Omental fat pad (tissue), 3 donors: ENCODE measurements at regions not wholly inside any gene's neighbourhood (a gene's known extent, or its start where the extent isn't known, plus 50 kb on each side); places are given as distances from the start of the nearest gene placed in this dataset.

Source experiments
- ATAC-seq: fragments of 150-250 bp; one replicate; pipeline ENCODE4 v1.9.1; 2016; ENCODE audit warnings: mild to moderate bottlenecking, moderate library complexity; ENCODE audit not compliant: low FRiP score
- DNase-seq: peaks from one replicate; pipeline ENCODE4 v3.0.0-alpha.2; 2019; ENCODE audit warnings: low spot score
- TF ChIP-seq, protein P1 (sequence below), 3 donors: fragments of 450-650 bp; IDR thresholded peaks; one replicate each; pipeline ENCODE4 v1.5.1; 2016 to 2017; ENCODE audit warnings: antibody characterized with exemption in 3 of 3, mild to moderate bottlenecking in 3 of 3, moderate library complexity in 2 of 3

- ATAC-seq = no peak
- TF ChIP-seq, protein P1, sequence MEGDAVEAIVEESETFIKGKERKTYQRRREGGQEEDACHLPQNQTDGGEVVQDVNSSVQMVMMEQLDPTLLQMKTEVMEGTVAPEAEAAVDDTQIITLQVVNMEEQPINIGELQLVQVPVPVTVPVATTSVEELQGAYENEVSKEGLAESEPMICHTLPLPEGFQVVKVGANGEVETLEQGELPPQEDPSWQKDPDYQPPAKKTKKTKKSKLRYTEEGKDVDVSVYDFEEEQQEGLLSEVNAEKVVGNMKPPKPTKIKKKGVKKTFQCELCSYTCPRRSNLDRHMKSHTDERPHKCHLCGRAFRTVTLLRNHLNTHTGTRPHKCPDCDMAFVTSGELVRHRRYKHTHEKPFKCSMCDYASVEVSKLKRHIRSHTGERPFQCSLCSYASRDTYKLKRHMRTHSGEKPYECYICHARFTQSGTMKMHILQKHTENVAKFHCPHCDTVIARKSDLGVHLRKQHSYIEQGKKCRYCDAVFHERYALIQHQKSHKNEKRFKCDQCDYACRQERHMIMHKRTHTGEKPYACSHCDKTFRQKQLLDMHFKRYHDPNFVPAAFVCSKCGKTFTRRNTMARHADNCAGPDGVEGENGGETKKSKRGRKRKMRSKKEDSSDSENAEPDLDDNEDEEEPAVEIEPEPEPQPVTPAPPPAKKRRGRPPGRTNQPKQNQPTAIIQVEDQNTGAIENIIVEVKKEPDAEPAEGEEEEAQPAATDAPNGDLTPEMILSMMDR (IDR thresholded peaks at IDR 0.05) = no peak
- DNase-seq = no peak
These were observed 315.1 kb upstream of the PROK2 start for GRCh38 chr3:72100080-72100511.

- ATAC-seq (no peak), DNase-seq (no peak)
- TF ChIP-seq, protein P1 (IDR thresholded peaks at IDR 0.05) = no peak
These were observed 314.6 kb upstream of the PROK2 start for GRCh38 chr3:72099326-72100079.

GRCh38 chr3:72097053-72097452 is 312.1 kb upstream of the PROK2 start:
- ATAC-seq = no peak
- TF ChIP-seq, protein P1 (IDR thresholded peaks at IDR 0.05) = no peak
- no peak for DNase-seq

DNA sequence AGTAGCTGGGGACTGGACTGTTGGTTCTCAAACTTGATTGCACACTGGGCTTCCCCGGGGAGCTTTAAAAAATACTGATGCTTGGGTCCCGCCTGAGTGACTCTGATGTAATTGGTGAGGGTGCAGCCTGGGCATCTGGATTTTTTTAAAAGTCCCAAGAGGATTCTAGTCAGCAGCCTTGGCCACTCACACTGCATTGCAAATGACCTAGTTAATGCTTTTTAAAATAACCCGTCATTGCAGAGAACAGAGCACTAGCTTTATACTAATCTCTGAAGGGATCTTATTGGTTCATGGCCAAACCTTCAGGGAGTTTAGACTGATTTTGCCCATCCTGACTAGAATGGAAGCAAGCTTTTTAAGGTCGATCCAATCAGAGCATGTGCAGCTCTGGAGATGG is 310.6 kb upstream of the PROK2 start:
- TF ChIP-seq, protein P1 (IDR thresholded peaks at IDR 0.05) = no peak
- DNase-seq = no peak
- no peak for ATAC-seq

DNA sequence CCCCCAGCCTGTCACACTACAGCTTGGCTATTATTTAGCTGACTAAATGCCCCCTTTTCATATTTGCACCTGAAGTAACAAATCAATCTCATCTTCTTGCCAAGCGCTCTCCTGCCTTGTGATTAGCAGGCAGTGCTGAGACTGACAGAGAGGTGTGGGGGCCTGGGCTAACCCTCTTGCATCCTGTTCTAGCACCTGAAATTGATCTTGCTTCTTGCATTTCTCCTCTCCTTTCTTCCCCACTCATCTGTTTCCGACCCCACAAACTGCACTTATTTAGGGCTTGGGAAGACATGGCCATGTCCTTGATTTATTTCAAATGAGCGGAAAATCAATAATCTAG is 309.0 kb upstream of the PROK2 start:
- no peak for ATAC-seq
- no peak for DNase-seq
- TF ChIP-seq, protein P1 (IDR thresholded peaks at IDR 0.05) = no peak

- TF ChIP-seq, protein P1 (IDR thresholded peaks at IDR 0.05) = no peak
- DNase-seq = no peak
- no peak for ATAC-seq
These were observed 308.5 kb upstream of the PROK2 start for GRCh38 chr3:72093270-72093991.

DNA sequence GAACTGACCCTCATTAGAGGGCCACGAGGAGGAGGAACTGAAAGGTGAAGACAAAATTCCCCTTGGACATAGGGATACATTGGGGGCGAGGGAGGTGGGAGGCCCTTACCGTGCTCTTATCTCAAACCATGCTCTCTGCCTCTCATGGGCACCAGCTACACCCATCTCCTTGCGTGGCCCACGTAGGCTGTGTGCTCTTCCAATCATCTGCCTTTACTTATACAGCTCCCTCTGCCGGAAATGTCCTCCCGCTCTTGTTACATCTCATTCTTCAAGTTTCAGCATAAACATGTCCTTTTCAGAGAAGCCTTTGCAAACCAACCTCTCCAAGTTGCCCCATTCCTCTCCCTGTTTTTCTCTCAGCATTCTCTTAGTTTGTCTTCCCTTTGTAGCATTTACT is 307.8 kb upstream of the PROK2 start:
- TF ChIP-seq, protein P1 (IDR thresholded peaks at IDR 0.05) = no peak
- no peak for ATAC-seq
- no peak for DNase-seq
